Mammary epithelial cell (primary cell): ENCODE measurements at regions not wholly inside any gene's neighbourhood (a gene's known extent, or its start where the extent isn't known, plus 50 kb on each side); places are given as distances from the start of the nearest gene placed in this dataset.
"Not testable (repeated sequence)": the region's sequence is repeated elsewhere in the genome, so short reads cannot be mapped to it uniquely, and the experiment has no call there.

Experiments used
- CTCF ChIP-seq, 2 donors: IDR thresholded peaks in 1 of 2; conservative IDR thresholded peaks in 1 of 2; 2 replicates each; pipeline ENCODE4 v1.5.1; 2011 to 2012; ENCODE audit warnings: inconsistent platforms in 2 of 2, low read length in 2 of 2, mild to moderate bottlenecking in 2 of 2, control low read depth in 1 of 2, low read depth in 1 of 2; ENCODE audit not compliant: insufficient read depth in 1 of 2; ENCODE audit errors: extremely low read depth in 1 of 2
- EZH2 ChIP-seq: IDR thresholded peaks from 2 replicates; pipeline ENCODE4 v1.6.1; 2012; ENCODE audit warnings: low read length, inconsistent platforms, borderline replicate concordance

- TF ChIP-seq CTCF (conservative IDR thresholded peaks at IDR 0.05 in 1 of 2, IDR thresholded peaks at IDR 0.05 in 1 of 2; ENCODE audit: extremely low read depth in 1 of 2, insufficient read depth in 1 of 2, low read depth in 1 of 2, low read length in 2 of 2); EZH2: not testable (repeated sequence)
Measured at GRCh38 chr3:80314541-80314940, 546.7 kb upstream of the ROBO1 start.
